ENCODE measurements at regions not wholly inside any gene's neighbourhood (a gene's known extent, or its start where the extent isn't known, plus 50 kb on each side); places are given as distances from the start of the nearest gene placed in this dataset.

DNA sequence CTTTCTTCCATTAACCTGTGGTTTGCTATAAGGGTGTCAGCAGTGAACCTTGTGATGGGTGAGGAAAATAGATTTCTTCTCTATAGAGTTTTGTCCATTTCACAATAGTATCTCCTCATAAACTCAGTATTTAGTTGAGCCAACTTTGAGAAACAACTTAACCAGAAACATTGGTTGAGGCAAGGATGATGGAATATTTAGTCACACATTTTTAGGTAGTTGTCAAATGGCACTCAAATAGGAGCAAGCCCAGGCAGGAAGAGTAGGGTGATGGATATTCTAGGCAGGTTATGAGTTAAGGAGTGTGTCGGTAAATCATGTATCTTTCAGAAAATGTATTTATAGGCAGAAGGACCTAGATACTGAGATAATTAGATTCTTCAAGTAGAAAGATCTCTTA, 1267.6 kb downstream of the SLC16A7 start:
- no peaks in the 10 kb centered on the region for H3K4me1 ChIP-seq (ENCODE audit: control insufficient read depth in 2 of 2, insufficient read depth in 2 of 2, low read length in 1 of 2)
- no peak overlapping the region for H3K27ac ChIP-seq (ENCODE audit: low read depth in 2 of 2, low read length in 1 of 2)
- H3K9me3 ChIP-seq (ENCODE audit: control insufficient read depth in 2 of 2, insufficient read depth in 1 of 2, low read depth in 1 of 2, low read length in 1 of 2) = no peaks in the 10 kb centered on the region
- no peaks in the 10 kb centered on the region for H3K36me3 ChIP-seq (ENCODE audit: control insufficient read depth in 2 of 2, insufficient read depth in 2 of 2, low read length in 1 of 2)
- WGBS, 2 donors = 91 to 98% methylated on average over 1 of the region's 1 CpG
- no peak overlapping the region for H3K4me3 ChIP-seq (ENCODE audit: low read depth in 1 of 2, low read length in 2 of 2)
- H3K27me3 ChIP-seq (ENCODE audit: control insufficient read depth in 1 of 2, insufficient read depth in 2 of 2, low read length in 2 of 2) = no peaks in the 10 kb centered on the region

DNA sequence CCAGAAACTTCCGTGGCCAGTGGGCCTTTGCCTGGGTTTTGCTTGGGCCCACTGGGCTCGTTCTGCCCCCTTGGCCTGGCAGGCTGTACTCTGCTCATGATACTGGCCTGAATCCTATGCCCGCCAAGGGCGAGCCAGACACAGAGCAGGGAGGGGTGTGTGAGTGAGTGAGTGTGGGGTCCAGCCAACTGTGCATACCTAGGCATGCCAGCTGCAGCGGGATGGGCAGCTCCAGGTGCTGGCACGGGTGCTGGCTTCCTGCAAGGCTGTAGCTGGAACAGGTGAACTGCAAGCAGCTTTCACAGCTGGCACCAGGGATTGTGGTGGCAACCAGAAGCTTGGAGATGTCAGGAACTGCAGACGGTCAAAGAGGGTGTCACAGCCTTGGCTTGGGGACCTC, 1276.4 kb downstream of the SLC16A7 start:
- WGBS, 2 donors = 72 to 87% methylated on average over 7 of the region's 7 CpGs
- Histone ChIP-seq H3K27ac (ENCODE audit: low read depth in 2 of 2, low read length in 1 of 2) (no peak overlapping the region), H3K27me3 (ENCODE audit: control insufficient read depth in 1 of 2, insufficient read depth in 2 of 2, low read length in 2 of 2) (no peaks in the 10 kb centered on the region), H3K4me3 (ENCODE audit: low read depth in 1 of 2, low read length in 2 of 2) (no peak overlapping the region), H3K4me1 (ENCODE audit: control insufficient read depth in 2 of 2, insufficient read depth in 2 of 2, low read length in 1 of 2) (no peaks in the 10 kb centered on the region), H3K9me3 (ENCODE audit: control insufficient read depth in 2 of 2, insufficient read depth in 1 of 2, low read depth in 1 of 2, low read length in 1 of 2) (peaks cover 0 to 7% of the 10 kb centered on the region in 2 donors), H3K36me3 (ENCODE audit: control insufficient read depth in 2 of 2, insufficient read depth in 2 of 2, low read length in 1 of 2) (no peaks in the 10 kb centered on the region)

DNA sequence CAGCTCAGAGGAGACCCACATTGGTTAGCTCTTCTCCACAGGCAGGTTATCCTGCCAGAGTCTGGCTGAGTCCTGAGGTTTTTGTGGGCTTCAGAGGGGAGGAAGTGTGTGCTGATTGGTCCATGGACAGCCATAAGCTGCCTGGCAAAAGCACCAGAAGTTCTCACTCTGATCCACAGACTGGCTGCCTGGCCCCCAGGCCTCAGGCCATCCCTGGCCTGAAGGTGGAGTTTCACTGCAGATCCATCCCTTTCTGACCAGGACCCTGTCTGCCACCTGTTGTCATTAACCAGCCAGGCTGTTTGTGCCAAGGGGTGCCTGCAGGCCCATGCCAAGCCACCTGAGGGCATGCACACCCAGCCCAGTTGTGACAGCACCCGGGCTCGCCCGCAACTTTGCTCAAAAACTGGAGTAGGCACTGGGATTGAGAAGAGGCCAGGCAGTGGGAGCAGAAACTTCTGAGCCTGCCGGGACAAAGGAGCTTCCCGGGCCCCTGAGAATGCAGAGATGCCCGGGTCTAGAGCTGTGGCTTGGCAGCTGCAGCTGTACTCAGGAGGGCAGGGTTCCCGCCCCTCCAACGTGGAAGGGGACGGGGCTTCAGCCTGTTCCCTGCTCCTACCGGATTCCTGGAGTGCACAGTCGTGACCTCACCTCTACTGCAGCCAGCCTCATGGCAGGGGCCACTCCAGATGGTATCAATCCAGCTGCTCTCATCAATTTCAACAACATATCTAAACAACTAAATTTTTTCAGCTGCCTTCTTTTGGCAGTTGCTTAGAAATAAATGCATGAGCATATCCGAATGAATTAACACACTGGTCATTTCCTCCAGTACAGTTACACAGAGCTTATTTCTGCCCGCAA, 1277.3 kb downstream of the SLC16A7 start:
- H3K36me3 ChIP-seq (ENCODE audit: control insufficient read depth in 2 of 2, insufficient read depth in 2 of 2, low read length in 1 of 2) = no peaks in the 10 kb centered on the region
- no peak overlapping the region for H3K27ac ChIP-seq (ENCODE audit: low read depth in 2 of 2, low read length in 1 of 2)
- WGBS, 2 donors = 53 to 68% methylated on average over 12 to 13 of the region's 13 CpGs
- H3K9me3 ChIP-seq (ENCODE audit: control insufficient read depth in 2 of 2, insufficient read depth in 1 of 2, low read depth in 1 of 2, low read length in 1 of 2) = peaks cover 0 to 7% of the 10 kb centered on the region in 2 donors
- no peaks in the 10 kb centered on the region for H3K4me1 ChIP-seq (ENCODE audit: control insufficient read depth in 2 of 2, insufficient read depth in 2 of 2, low read length in 1 of 2)
- no peak overlapping the region for H3K4me3 ChIP-seq (ENCODE audit: low read depth in 1 of 2, low read length in 2 of 2)
- H3K27me3 ChIP-seq (ENCODE audit: control insufficient read depth in 1 of 2, insufficient read depth in 2 of 2, low read length in 2 of 2) = no peaks in the 10 kb centered on the region

DNA sequence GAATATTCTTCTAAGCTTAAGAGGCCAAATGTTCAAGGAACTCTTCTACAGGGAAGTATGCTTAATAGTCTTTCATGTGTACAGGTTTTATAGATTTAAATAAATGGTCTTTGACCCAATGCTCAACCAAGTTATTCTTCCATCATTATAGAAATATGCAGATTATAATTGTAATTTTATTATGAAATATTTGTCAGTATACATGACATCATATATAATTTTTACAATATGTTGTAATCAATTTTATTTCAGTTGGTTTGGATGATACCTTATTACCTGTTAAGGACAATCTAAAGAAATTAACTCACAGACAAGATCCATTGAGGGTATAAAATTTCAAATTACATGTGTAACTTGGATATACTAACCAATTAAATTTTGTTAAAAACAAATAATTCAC, 1278.3 kb downstream of the SLC16A7 start:
- Histone ChIP-seq H3K9me3 (ENCODE audit: control insufficient read depth in 2 of 2, insufficient read depth in 1 of 2, low read depth in 1 of 2, low read length in 1 of 2) (peaks cover 0 to 7% of the 10 kb centered on the region in 2 donors), H3K4me1 (ENCODE audit: control insufficient read depth in 2 of 2, insufficient read depth in 2 of 2, low read length in 1 of 2) (no peaks in the 10 kb centered on the region), H3K36me3 (ENCODE audit: control insufficient read depth in 2 of 2, insufficient read depth in 2 of 2, low read length in 1 of 2) (no peaks in the 10 kb centered on the region), H3K27me3 (ENCODE audit: control insufficient read depth in 1 of 2, insufficient read depth in 2 of 2, low read length in 2 of 2) (no peaks in the 10 kb centered on the region), H3K27ac (ENCODE audit: low read depth in 2 of 2, low read length in 1 of 2) (no peak overlapping the region), H3K4me3 (ENCODE audit: low read depth in 1 of 2, low read length in 2 of 2) (no peak overlapping the region)

DNA sequence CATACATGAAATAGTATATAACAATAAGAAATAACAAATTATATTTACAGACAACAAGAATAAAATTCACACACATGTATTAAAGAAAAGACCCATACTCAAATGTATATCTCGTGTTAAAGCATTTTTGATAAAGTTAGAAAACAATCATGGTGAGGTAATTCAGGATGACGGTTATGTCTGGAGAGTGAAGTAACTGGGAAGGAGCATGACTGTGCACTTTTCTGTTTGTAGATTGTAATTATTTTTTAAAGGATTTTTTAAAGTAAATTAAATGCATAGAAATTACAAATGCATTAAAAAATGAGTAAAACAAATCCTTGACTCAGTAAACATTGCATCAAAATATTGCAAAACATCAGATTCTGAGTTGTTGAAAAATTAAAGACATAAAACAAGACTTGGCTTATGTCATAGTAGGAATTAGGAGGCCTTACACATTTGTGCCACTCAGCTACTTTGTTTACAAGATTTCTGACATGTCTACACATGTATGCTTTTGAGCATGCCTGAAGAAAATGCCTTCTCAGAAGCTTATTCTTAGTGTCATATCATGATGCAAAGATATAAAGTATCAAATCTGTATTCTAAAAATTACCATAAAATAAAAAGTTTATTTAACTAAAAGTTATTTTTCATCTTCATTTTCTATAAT, 1325.1 kb downstream of the SLC16A7 start:
- 67 to 68% methylated on average over 2 of the region's 2 CpGs for WGBS, 2 donors
- Histone ChIP-seq H3K4me3 (ENCODE audit: low read depth in 1 of 2, low read length in 2 of 2) (no peak overlapping the region), H3K4me1 (ENCODE audit: control insufficient read depth in 2 of 2, insufficient read depth in 2 of 2, low read length in 1 of 2) (no peaks in the 10 kb centered on the region)

DNA sequence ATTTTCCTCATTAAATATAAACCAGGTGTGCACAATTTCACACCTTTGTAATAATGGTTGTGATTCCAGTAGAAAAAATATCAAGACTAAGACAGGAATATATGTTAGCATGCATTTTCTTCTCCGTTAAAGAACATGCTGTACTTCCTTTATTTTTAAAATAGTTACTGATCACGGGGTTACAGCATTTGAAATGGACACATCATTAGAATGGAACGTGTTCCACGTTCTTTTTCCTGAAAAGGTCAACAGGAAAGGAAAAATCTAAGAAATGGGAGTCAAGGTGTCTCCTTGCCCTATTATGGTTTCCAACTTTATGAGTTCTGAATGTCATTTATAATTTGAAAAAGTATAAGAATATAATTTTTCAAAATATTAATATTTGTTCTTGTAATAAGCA, 1325.7 kb downstream of the SLC16A7 start:
- 56 to 58% methylated on average over 4 of the region's 4 CpGs for WGBS, 2 donors
- Histone ChIP-seq H3K27ac (ENCODE audit: low read depth in 2 of 2, low read length in 1 of 2) (no peak overlapping the region), H3K9me3 (ENCODE audit: control insufficient read depth in 2 of 2, insufficient read depth in 1 of 2, low read depth in 1 of 2, low read length in 1 of 2) (no peaks in the 10 kb centered on the region), H3K4me1 (ENCODE audit: control insufficient read depth in 2 of 2, insufficient read depth in 2 of 2, low read length in 1 of 2) (no peaks in the 10 kb centered on the region), H3K4me3 (ENCODE audit: low read depth in 1 of 2, low read length in 2 of 2) (no peak overlapping the region), H3K27me3 (ENCODE audit: control insufficient read depth in 1 of 2, insufficient read depth in 2 of 2, low read length in 2 of 2) (no peaks in the 10 kb centered on the region), H3K36me3 (ENCODE audit: control insufficient read depth in 2 of 2, insufficient read depth in 2 of 2, low read length in 1 of 2) (no peaks in the 10 kb centered on the region)

More for the DNA sequence above, 1325.1 kb downstream of the SLC16A7 start:
- Histone ChIP-seq H3K27me3 (ENCODE audit: control insufficient read depth in 1 of 2, insufficient read depth in 2 of 2, low read length in 2 of 2) (no peaks in the 10 kb centered on the region), H3K36me3 (ENCODE audit: control insufficient read depth in 2 of 2, insufficient read depth in 2 of 2, low read length in 1 of 2) (no peaks in the 10 kb centered on the region), H3K9me3 (ENCODE audit: control insufficient read depth in 2 of 2, insufficient read depth in 1 of 2, low read depth in 1 of 2, low read length in 1 of 2) (no peaks in the 10 kb centered on the region), H3K27ac (ENCODE audit: low read depth in 2 of 2, low read length in 1 of 2) (no peak overlapping the region)

DNA sequence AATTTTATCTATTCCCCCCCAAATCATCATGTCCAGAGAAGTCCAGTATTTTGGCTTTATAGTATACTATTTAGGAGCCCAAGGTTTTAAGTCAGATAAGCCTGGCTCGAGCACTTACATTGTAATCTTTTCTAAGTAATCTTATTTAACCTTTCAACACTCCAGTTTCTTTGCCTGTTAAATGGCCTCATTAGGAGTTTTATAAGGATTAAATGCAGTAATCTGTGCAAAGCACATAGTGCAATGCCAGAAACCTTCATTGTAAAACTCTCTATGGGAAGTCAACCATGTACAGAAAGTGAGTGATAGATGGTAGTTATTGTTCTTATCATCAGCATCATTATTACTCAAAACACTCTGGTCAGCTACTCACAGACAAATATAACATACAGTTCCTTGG, 1330.4 kb downstream of the SLC16A7 start:
- no peaks in the 10 kb centered on the region for H3K4me1 ChIP-seq (ENCODE audit: control insufficient read depth in 2 of 2, insufficient read depth in 2 of 2, low read length in 1 of 2)
- 34 to 43% methylated on average over 1 of the region's 1 CpG for WGBS, 2 donors
- no peaks in the 10 kb centered on the region for H3K36me3 ChIP-seq (ENCODE audit: control insufficient read depth in 2 of 2, insufficient read depth in 2 of 2, low read length in 1 of 2)
- H3K9me3 ChIP-seq (ENCODE audit: control insufficient read depth in 2 of 2, insufficient read depth in 1 of 2, low read depth in 1 of 2, low read length in 1 of 2) = no peaks in the 10 kb centered on the region
- H3K4me3 ChIP-seq (ENCODE audit: low read depth in 1 of 2, low read length in 2 of 2) = no peak overlapping the region
- no peak overlapping the region for H3K27ac ChIP-seq (ENCODE audit: low read depth in 2 of 2, low read length in 1 of 2)
- H3K27me3 ChIP-seq (ENCODE audit: control insufficient read depth in 1 of 2, insufficient read depth in 2 of 2, low read length in 2 of 2) = no peaks in the 10 kb centered on the region

DNA sequence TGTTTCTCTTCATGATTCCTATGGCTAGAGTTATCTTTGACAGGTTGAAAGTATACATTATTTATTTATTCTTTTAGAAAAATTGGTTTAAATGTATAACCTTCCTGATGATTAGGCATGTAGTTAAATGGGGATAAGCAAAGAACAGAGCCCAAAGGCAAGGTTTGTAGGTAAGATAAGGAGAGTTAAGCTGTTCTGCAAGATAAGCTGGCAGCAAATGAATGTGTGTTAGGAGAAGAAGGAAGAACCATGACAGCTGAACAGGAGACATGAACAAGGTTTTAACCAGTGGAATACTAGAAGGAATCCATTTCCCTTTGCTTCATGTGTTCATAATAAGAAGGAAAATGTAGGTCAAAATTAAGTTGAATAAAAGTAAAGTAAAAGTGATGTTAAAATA, 1330.1 kb upstream of the USP15 start:
- Histone ChIP-seq H3K9me3 (ENCODE audit: control insufficient read depth in 2 of 2, insufficient read depth in 1 of 2, low read depth in 1 of 2, low read length in 1 of 2) (no peaks in the 10 kb centered on the region), H3K36me3 (ENCODE audit: control insufficient read depth in 2 of 2, insufficient read depth in 2 of 2, low read length in 1 of 2) (no peaks in the 10 kb centered on the region), H3K27me3 (ENCODE audit: control insufficient read depth in 1 of 2, insufficient read depth in 2 of 2, low read length in 2 of 2) (no peaks in the 10 kb centered on the region), H3K4me3 (ENCODE audit: low read depth in 1 of 2, low read length in 2 of 2) (no peak overlapping the region), H3K4me1 (ENCODE audit: control insufficient read depth in 2 of 2, insufficient read depth in 2 of 2, low read length in 1 of 2) (no peaks in the 10 kb centered on the region), H3K27ac (ENCODE audit: low read depth in 2 of 2, low read length in 1 of 2) (no peak overlapping the region)

DNA sequence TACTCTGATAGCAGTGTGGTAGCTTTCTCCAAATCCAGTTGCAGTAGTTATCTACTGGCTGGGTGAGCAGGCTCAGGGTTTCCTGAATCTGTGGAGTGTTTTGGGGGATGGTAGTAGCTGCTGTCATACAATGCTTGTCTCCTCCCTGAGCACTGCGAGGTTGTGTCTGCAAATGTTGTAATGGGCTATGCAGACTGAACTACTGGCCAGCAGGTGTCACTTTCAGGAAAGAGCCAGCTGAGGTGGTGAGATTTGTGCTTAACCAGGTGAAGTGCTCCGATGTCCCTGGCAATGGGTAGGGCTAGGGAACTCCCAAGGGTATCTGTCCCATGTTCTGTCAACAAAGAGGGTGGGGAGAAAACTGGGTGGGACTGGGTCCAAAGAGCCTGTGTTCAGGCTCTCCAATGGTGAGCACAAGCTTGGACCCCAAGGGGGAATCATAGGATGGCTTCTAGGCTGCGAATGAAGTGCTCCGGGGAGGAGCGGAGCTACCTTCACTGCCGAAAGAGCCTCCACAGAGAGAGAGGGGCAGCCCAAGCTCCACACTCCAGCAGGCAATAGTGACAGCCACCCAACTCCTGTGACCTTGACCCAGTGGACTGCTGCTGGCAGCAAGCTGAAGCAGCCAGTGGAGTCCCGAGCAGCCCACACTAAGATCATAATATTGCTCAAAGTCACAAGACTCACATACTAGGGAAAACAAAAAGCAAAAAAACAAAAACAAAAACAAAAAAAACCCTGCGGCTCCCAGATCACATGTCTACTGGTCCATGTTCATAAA, 1324.0 kb upstream of the USP15 start:
- Histone ChIP-seq H3K4me1 (ENCODE audit: control insufficient read depth in 2 of 2, insufficient read depth in 2 of 2, low read length in 1 of 2) (no peaks in the 10 kb centered on the region), H3K4me3 (ENCODE audit: low read depth in 1 of 2, low read length in 2 of 2) (no peak overlapping the region), H3K27ac (ENCODE audit: low read depth in 2 of 2, low read length in 1 of 2) (no peak overlapping the region), H3K36me3 (ENCODE audit: control insufficient read depth in 2 of 2, insufficient read depth in 2 of 2, low read length in 1 of 2) (no peaks in the 10 kb centered on the region), H3K27me3 (ENCODE audit: control insufficient read depth in 1 of 2, insufficient read depth in 2 of 2, low read length in 2 of 2) (no peaks in the 10 kb centered on the region), H3K9me3 (ENCODE audit: control insufficient read depth in 2 of 2, insufficient read depth in 1 of 2, low read depth in 1 of 2, low read length in 1 of 2) (peaks cover 6 to 7% of the 10 kb centered on the region in 2 donors)
- 88 to 93% methylated on average over 8 of the region's 8 CpGs for WGBS, 2 donors
